HL-60 (cell line): ENCODE measurements at regions not wholly inside any gene's neighbourhood (a gene's known extent, or its start where the extent isn't known, plus 50 kb on each side); places are given as distances from the start of the nearest gene placed in this dataset.

Experiments used
- DNase-seq, 2 experiments: peaks; one replicate each; pipeline ENCODE4 v3.0.0-alpha.2; 2010 to 2020; ENCODE audit warnings: low read depth in 1 of 2, low spot score in 1 of 2
- H3K27ac ChIP-seq: fragments of 250-450 bp; sonication (Bioruptor Pico); replicated peaks from 2 replicates; pipeline ENCODE4 v1.5.1; 2020; ENCODE audit warnings: mild to moderate bottlenecking, moderate library complexity
- H3K27me3 ChIP-seq: fragments of 250-450 bp; sonication (Bioruptor Pico); 2 replicates; pipeline ENCODE4 v1.5.1; 2021; ENCODE audit warnings: mild to moderate bottlenecking, moderate library complexity; ENCODE audit not compliant: insufficient read depth, poor library complexity, severe bottlenecking
- H3K4me3 ChIP-seq: replicated peaks from 2 replicates; pipeline ENCODE4 v1.5.1; 2011; ENCODE audit warnings: mild to moderate bottlenecking, control low read depth, low read length; ENCODE audit not compliant: insufficient read depth
- GABPA ChIP-seq: IDR thresholded peaks from 2 replicates; pipeline ENCODE4 v1.6.1; 2012; ENCODE audit warnings: low read depth
- POLR2AphosphoS5 ChIP-seq: IDR thresholded peaks from 2 replicates; pipeline ENCODE4 v1.6.1; 2012; ENCODE audit warnings: low read depth
- SPI1 ChIP-seq: IDR thresholded peaks from 2 replicates; pipeline ENCODE4 v1.6.1; 2012; ENCODE audit warnings: low read depth, mild to moderate bottlenecking, borderline replicate concordance
- TF ChIP-seq, protein P1 (sequence below): IDR thresholded peaks from one replicate; pipeline ENCODE4 v1.5.1; 2011; ENCODE audit warnings: low read length, control low read depth, inconsistent platforms; ENCODE audit not compliant: insufficient read depth
- TF ChIP-seq, protein P2 (sequence below): IDR thresholded peaks from 2 replicates; pipeline ENCODE4 v1.6.1; 2012; ENCODE audit warnings: low read depth; ENCODE audit not compliant: insufficient replicate concordance

DNA sequence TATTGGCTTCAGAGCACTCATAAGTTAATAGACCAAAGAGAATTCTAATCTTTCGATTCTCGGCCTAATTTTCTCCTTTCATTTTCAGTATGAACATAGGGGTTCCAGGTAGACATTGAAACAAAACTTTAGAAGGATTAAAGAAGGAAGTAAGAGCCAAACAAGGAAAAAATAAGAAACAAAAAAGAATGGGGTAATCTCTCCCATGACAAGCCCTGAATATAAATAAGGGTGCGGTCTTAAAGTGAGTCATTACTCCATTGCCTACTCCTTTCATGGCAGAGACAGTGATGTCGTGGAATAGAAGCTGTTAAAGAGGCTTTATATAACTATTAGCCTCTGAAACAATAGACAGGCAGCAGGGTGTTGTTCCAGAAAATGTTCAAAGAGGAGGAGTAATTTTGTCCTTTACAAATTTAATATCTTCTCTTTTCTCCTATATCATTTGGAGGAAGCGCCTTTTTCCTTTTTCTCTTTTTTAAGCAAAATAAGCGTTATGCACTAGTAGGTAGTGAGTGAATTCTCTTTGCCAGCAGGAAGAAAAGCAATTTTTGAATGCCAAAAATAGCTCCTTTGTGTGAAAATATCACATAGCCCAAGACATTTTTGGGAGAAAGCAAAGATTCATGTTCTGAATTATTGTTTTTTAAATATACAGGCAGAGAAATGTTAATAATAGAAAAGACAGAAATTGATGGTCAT is 607.9 kb upstream of the KCNMB2 start:
- H3K4me3 ChIP-seq: no peak overlapping the region
- TF ChIP-seq POLR2AphosphoS5: no peak
- TF ChIP-seq, protein P1, sequence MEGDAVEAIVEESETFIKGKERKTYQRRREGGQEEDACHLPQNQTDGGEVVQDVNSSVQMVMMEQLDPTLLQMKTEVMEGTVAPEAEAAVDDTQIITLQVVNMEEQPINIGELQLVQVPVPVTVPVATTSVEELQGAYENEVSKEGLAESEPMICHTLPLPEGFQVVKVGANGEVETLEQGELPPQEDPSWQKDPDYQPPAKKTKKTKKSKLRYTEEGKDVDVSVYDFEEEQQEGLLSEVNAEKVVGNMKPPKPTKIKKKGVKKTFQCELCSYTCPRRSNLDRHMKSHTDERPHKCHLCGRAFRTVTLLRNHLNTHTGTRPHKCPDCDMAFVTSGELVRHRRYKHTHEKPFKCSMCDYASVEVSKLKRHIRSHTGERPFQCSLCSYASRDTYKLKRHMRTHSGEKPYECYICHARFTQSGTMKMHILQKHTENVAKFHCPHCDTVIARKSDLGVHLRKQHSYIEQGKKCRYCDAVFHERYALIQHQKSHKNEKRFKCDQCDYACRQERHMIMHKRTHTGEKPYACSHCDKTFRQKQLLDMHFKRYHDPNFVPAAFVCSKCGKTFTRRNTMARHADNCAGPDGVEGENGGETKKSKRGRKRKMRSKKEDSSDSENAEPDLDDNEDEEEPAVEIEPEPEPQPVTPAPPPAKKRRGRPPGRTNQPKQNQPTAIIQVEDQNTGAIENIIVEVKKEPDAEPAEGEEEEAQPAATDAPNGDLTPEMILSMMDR: no peak
- TF ChIP-seq GABPA: no peak
- TF ChIP-seq, protein P2, sequence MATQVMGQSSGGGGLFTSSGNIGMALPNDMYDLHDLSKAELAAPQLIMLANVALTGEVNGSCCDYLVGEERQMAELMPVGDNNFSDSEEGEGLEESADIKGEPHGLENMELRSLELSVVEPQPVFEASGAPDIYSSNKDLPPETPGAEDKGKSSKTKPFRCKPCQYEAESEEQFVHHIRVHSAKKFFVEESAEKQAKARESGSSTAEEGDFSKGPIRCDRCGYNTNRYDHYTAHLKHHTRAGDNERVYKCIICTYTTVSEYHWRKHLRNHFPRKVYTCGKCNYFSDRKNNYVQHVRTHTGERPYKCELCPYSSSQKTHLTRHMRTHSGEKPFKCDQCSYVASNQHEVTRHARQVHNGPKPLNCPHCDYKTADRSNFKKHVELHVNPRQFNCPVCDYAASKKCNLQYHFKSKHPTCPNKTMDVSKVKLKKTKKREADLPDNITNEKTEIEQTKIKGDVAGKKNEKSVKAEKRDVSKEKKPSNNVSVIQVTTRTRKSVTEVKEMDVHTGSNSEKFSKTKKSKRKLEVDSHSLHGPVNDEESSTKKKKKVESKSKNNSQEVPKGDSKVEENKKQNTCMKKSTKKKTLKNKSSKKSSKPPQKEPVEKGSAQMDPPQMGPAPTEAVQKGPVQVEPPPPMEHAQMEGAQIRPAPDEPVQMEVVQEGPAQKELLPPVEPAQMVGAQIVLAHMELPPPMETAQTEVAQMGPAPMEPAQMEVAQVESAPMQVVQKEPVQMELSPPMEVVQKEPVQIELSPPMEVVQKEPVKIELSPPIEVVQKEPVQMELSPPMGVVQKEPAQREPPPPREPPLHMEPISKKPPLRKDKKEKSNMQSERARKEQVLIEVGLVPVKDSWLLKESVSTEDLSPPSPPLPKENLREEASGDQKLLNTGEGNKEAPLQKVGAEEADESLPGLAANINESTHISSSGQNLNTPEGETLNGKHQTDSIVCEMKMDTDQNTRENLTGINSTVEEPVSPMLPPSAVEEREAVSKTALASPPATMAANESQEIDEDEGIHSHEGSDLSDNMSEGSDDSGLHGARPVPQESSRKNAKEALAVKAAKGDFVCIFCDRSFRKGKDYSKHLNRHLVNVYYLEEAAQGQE: no peak
- no peak for TF ChIP-seq SPI1
- H3K27ac ChIP-seq: no peak overlapping the region
- H3K27me3 ChIP-seq: no peaks in the 10 kb centered on the region
- no peak for DNase-seq

DNA sequence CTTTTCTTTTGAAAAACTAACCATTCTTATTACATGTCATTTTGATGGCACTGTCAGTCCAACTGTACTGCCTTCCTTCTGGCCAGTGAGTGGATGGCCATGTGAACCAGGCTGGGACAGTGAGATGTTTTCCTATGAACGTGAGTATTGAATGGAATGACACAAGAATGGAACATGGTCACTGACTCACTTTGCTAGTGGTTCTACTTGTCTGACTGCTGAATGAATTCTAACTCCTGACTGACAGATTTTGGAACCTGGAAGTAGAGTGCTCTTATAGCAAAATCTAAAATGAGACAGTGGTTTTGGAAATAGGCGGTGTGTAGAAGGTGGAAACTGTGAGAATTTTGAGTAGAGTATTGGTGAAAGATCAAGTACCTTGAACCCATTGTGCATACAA is 606.9 kb upstream of the KCNMB2 start:
- H3K27me3 ChIP-seq: no peaks in the 10 kb centered on the region
- TF ChIP-seq, protein P1: no peak
- TF ChIP-seq GABPA (no peak), SPI1 (no peak), POLR2AphosphoS5 (no peak)
- TF ChIP-seq, protein P2: no peak
- DNase-seq: no peak
- H3K27ac ChIP-seq: no peak overlapping the region
- H3K4me3 ChIP-seq: no peak overlapping the region

DNA sequence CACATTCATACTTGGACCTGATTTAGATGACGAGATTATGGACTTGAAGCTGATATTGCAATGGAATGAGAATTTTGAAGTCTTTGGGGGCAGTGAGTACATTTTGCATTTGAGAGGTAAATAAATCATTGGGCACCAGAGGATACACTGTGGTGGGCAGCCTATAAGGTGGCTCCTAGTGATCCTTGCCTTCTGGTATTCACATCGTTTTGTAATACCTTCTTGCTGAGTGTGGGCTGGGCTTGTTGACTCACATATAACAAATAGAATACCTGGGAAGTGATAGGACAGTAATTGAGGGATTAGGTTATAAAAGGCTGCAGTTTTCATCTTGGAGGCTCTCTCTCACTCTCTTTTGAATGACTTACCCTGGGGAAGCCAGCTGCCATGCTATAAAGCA is 605.5 kb upstream of the KCNMB2 start:
- Histone ChIP-seq H3K27me3 (no peaks in the 10 kb centered on the region), H3K27ac (no peak overlapping the region), H3K4me3 (no peak overlapping the region)
- TF ChIP-seq SPI1: no peak
- TF ChIP-seq, protein P1: no peak
- TF ChIP-seq GABPA: no peak
- TF ChIP-seq, protein P2: no peak
- no peak for TF ChIP-seq POLR2AphosphoS5
- no peak for DNase-seq
